Stromal cell of bone marrow (primary cell): ENCODE measurements at regions not wholly inside any gene's neighbourhood (a gene's known extent, or its start where the extent isn't known, plus 50 kb on each side); places are given as distances from the start of the nearest gene placed in this dataset.

Experiments
- DNase-seq: peaks from one replicate; pipeline ENCODE4 v3.0.0-alpha.2; 2012; ENCODE audit warnings: low read depth

- DNase-seq = no peak
Observed at GRCh38 chr14:81669308-81669707, 135.7 kb upstream of the SEL1L start.

DNA sequence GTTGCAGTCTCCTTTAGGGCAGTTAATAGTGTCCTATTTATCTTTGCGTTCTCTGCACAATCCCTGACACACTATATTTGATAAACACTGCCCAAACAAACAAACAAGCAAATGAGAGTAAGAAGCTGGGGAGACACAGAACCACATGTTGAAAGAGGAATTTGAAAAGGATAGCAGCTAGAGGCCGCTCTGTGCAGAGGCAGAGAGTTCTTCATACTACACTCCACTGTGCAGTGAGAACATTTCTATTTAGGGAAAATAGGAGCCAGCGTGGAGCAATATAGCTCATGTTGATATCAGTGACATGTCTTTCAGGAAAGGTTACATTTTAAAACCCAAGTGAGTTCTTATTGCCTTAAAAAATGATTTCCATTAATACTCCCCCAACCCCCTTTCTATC is 140.3 kb upstream of the SEL1L start:
- DNase-seq = no peak

GRCh38 chr14:81676395-81676794 is 142.7 kb upstream of the SEL1L start:
- no peak for DNase-seq

GRCh38 chr14:81676879-81677278 is 143.2 kb upstream of the SEL1L start:
- DNase-seq = no peak

GRCh38 chr14:81677736-81678135 is 144.1 kb upstream of the SEL1L start:
- DNase-seq = no peak

DNA sequence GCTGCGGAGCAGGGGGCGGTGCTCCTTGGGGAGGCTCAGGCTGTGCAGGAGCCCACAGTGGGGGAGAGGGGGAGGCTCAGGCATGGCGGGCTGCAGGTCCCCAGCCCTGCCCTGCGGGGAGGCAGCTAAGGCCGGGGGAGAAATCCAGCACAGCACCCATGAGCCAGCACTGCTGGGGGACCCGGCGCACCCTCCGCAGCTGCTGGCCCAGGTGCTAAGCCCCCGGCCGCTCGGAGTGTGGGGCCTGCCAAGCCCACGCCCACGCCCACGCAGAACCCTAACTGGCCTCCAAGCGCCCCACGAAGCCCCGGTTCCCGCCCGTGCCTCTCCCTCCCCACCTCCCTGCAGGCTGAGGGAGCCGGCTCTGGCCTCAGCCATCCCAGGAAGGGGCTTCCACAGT is 145.6 kb upstream of the SEL1L start:
- no peak for DNase-seq

DNA sequence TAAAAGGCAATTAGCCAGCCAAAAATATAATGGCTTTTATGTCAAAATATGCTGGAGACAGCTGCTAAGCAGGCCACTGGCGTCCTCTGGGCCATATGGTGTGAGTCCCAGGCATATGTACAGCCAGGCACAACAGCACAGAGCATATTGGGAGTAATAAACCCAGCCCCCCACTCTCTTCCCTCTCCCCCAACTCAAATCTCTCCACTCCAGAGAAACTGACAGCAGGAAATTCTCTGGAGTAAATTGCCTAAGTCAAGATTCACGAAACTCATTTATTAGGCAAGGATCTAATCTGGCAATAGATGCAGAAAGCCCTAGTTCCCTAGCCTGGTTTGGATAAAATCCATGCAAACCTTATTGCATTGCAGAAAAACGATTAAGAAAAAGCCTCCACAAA is 147.9 kb upstream of the SEL1L start:
- no peak for DNase-seq

DNA sequence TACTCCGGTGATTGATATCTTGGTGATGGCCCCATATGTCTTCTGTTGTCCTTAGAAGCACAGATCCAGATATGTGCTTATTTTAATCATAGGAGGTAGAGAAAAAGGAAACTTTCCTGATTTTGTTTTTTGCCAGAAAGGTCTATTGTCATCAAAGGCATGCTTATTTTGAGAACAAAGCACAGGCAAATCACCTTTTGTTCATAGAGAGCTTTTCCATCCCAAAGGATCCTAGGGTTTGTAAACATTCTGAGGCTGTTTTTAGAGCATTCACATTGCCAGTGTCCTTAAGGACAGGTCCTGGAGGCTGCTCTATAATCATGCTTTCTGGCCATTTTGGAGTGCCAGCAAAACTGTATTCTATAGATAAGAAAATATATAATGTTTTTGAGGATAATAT is 148.5 kb upstream of the SEL1L start:
- DNase-seq = no peak

DNA sequence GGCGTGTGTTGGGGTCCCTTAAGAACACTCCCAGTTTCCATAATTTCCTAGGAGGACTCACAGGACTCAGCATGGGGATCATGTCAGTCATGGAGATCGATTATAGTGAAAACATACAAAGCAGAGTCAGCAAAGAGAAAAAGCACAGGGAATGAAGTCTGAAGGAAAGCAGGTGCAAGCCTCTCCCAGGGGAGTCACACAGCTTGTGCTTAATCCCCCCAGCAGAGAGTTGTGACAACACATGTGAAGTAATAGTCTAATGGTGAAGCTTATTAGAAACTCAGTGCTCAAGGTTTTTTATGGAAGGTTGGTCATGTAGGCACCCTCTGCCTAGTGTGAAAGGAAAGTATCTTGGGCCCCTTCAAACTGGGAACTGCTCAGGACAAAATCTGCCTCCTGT is 149.0 kb upstream of the SEL1L start:
- no peak for DNase-seq

DNA sequence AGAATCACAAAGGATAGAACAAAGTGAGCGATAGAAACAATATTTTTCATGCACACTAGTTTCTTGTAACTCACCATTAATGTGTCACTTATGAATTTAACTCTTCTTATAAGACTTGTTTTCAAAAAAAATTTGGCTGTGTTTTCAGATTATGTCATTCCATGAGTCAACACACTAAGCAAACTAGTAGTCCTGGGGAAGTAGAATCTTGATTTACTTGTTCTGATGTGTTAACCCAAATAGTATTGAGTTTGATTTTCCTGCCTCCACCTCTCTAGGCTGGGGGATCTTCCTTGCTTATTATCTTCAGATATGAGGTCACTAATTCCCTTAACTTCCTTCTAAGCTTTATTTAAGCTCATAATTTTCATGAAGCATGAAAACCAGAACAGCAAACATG is 151.0 kb upstream of the SEL1L start:
- DNase-seq = no peak

- no peak for DNase-seq
Observed at GRCh38 chr14:81686512-81686911, 152.9 kb upstream of the SEL1L start.

DNA sequence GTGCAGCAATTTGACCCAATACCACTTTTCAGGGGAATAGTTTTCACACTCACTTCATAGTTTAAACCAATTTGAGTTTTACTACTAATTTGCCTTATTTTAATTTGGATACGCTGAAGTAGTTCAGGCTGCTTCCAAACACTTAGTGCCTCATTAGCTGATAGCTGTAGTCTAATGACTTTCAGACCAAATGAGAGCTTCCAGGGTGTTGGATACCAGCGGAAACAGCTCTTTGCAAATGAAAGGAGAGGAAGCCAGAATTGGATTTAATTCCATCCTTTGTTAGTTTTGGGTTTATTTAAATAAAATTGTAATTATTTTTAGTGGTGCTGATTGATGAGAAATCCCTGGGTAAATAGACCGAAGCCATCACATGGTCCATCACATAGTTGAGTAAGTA is 158.3 kb upstream of the SEL1L start:
- no peak for DNase-seq

DNA sequence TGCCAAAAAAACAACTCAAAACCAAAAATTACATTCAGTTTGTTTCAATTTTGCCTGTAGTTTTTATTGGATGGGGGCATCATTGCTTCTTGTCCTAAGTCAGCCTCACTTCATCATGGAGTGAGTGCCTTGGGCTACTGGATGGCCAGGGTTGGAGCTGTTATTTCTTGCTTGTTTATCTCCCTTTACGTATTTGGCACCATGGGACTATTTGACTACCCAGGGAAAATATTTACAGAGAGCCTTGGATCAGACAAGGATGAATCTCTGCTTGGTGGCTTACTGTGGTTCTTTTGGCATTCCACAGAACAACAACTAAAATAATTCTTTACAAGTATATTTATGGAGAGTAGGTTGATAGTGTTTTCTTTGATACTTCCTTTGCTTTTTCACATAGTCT is 160.8 kb upstream of the SEL1L start:
- DNase-seq = no peak

- no peak for DNase-seq
Observed at GRCh38 chr14:81709681-81710080, 176.0 kb upstream of the SEL1L start.

- no peak for DNase-seq
Observed at GRCh38 chr14:81710232-81710845, 176.7 kb upstream of the SEL1L start.

DNA sequence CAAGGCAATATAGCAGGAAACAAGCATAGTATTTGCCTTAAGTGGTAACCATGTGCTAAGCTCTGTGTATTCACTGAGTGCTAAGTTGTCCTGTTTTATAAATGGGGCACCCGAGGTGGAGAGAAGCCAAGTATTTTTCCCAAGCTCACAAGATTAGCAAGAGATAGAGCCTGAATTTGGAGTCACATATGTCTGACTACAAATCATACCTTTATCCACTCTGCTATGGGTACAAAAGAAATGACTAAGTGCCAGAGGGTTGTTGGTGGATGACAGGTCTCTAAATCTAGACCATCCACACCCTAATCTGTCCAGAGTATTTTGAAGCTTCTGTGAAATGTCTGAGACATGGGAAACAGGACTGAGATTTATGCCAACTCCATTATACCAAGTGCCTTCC is 182.1 kb upstream of the SEL1L start:
- DNase-seq = no peak

DNA sequence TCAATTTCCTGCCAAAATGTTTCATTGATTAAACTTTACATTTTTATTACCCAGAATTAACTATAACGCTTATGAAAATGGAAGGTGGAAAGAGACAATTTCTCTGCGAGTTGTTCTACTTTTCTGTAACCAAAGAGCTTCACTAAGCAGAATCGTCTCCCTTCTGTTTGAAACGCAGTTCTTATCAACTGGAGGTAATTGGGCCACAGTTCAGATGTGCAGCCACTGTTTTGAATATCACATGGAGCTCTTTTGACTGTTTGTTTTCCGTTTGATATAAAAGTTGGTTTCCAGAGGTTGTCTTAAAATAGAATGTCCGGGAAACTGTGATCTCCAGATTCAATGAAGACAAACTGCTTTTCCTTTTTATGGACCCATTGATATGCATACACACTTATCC is 183.3 kb upstream of the SEL1L start:
- DNase-seq = no peak

DNA sequence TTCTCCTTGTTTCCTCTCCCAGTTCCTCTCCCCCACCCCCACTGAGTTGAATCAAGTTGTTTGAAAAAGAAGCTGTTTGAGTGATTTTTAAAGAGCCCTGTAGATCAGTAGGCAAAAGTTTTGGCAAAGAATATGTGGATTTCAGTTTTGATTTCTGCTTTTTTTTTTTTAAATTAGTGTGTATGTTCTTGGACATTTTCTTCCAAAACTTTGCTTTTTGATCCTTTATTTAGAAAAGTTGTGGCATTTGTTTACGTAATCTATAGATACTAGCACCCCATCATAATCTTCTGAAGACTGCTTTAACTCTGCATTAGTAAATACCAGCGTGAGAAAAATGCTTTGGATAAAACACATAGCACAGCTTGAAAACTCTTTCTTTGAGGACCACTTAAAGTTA is 190.3 kb upstream of the SEL1L start:
- no peak for DNase-seq

GRCh38 chr14:81727218-81727617 is 193.6 kb upstream of the SEL1L start:
- DNase-seq = no peak

DNA sequence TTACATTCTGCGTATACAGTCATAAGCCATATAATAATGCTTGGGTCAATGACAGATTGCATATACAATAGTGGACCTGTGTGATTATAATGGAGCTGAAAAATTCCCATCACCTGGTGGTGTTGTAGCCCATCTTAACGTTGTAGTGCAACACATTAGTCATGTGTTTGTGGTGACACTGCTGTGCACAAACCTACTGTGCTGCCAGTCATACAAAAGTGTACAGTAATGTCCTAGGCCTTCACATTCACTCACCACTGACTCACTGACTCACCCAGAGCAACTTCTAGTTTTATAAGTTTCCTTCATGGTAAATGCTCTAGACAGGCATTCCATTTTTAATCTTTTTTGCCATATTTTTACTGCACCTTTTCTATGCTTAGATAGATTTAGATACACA is 194.8 kb upstream of the SEL1L start:
- DNase-seq = no peak

- DNase-seq = no peak
Observed at GRCh38 chr14:81729622-81730021, 196.0 kb upstream of the SEL1L start.

DNA sequence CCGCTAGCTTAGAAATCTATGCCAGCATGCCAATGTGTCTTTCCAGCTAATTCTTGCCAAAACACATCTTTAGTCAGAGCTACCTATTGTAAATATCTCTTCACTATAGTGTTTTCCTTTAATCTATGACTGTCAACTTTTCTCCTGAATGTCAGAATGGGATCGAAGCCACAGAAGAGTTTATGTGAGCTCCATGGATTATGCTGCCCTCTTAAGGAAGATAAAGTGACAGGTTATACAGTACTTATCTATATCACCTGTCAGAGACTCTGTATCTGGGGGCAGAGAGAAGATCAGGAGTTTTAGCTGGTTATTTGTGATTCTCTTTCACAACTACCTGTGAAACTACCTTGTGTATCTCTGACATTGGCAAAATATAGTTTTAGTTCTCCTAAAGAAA is 204.3 kb upstream of the SEL1L start:
- DNase-seq = no peak

- DNase-seq = no peak
Observed at GRCh38 chr14:81738946-81739659, 205.4 kb upstream of the SEL1L start.

GRCh38 chr14:81743605-81744004 is 210.0 kb upstream of the SEL1L start:
- DNase-seq = no peak
